PC-9 (cell line): ENCODE measurements at regions not wholly inside any gene's neighbourhood (a gene's known extent, or its start where the extent isn't known, plus 50 kb on each side); places are given as distances from the start of the nearest gene placed in this dataset.
A peak's percentile ranks its signal among the peaks of the same experiment; 100 is the strongest.

Source experiments
- BruUV-seq: library from RNA; stranded (reverse); fragments of 400-500 nt; replicated peaks from 2 replicates; lab custom pipeline; 2021; lab: Mats Ljungman, UMichigan
- CTCF ChIA-PET: fragments of 300-600 bp; sonication (Branson Sonifier 250); formaldehyde crosslinking; loops from one replicate; lab custom pipeline; 2022; ENCODE audit warnings: antibody characterized with exemption; lab: Charles Lee
- POLR2A ChIA-PET: fragments of 300-600 bp; sonication (Branson Sonifier 250); formaldehyde crosslinking; loops from one replicate; lab custom pipeline; 2022; ENCODE audit warnings: antibody characterized with exemption; ENCODE audit not compliant: unreplicated experiment; lab: Charles Lee
- DNase-seq, 2 experiments: peaks; one replicate each; pipeline versions ENCODE4 v3.0.0 to v3.0.0-alpha.2; 2015 to 2022; ENCODE audit warnings: mixed read lengths in 1 of 2
- H2AFZ ChIP-seq: fragments of 200-600 bp; sonication (generic); 2 replicates; pipeline ENCODE4 v1.8.1; 2017; ENCODE audit warnings: antibody characterized with exemption
- H3F3A ChIP-seq: fragments of 200-600 bp; sonication (generic); 2 replicates; pipeline ENCODE4 v1.8.1; 2017; ENCODE audit warnings: antibody characterized with exemption, mild to moderate bottlenecking, low read depth; ENCODE audit not compliant: insufficient read depth
- H3K27ac ChIP-seq: fragments of 200-600 bp; sonication (generic); 2 replicates; pipeline ENCODE4 v1.6.1; 2016; ENCODE audit warnings: mixed run types
- H3K27me3 ChIP-seq: fragments of 200-600 bp; sonication (generic); 2 replicates; pipeline ENCODE4 v1.6.1; 2016; ENCODE audit warnings: low read depth, mixed run types; ENCODE audit not compliant: insufficient read depth
- H3K36me3 ChIP-seq: fragments of 200-600 bp; sonication (generic); 2 replicates; pipeline ENCODE4 v1.6.1; 2016; ENCODE audit warnings: low read depth, mixed run types
- H3K4me1 ChIP-seq: fragments of 200-600 bp; sonication (generic); replicated peaks from 2 replicates; pipeline ENCODE4 v1.6.1; 2016; ENCODE audit warnings: mixed run types; ENCODE audit not compliant: insufficient read depth
- H3K4me2 ChIP-seq: fragments of 200-600 bp; sonication (generic); 2 replicates; pipeline ENCODE4 v1.6.1; 2017; ENCODE audit warnings: mixed run types
- H3K4me3 ChIP-seq: fragments of 200-600 bp; sonication (generic); 2 replicates; pipeline ENCODE4 v1.6.1; 2016; ENCODE audit warnings: mixed run types
- H3K79me2 ChIP-seq: fragments of 200-600 bp; sonication (generic); 2 replicates; pipeline ENCODE4 v1.6.1; 2017; ENCODE audit warnings: low read depth, mixed run types
- H3K9me2 ChIP-seq: fragments of 200-600 bp; sonication (generic); 2 replicates; pipeline ENCODE4 v1.8.1; 2017; ENCODE audit warnings: mild to moderate bottlenecking; ENCODE audit not compliant: insufficient read depth
- H3K9me3 ChIP-seq: fragments of 200-600 bp; sonication (generic); 2 replicates; pipeline ENCODE4 v1.8.1; 2016; ENCODE audit warnings: low read depth; ENCODE audit not compliant: insufficient read depth
- H4K20me1 ChIP-seq: fragments of 200-600 bp; sonication (generic); 2 replicates; pipeline ENCODE4 v1.8.1; 2017; ENCODE audit not compliant: insufficient read depth
- EZH2 ChIP-seq: fragments of 200-600 bp; sonication (generic); IDR thresholded peaks from 2 replicates; pipeline ENCODE4 v1.8.0; 2017; ENCODE audit warnings: antibody characterized with exemption, low read depth
- intact Hi-C: fragments of 100-400 bp; cut with micrococcal nuclease; formaldehyde crosslinking; loops from one replicate; pipeline ENCODE4 v1.10.0; 2022; ENCODE audit not compliant: unreplicated experiment
- TF ChIP-seq, protein P1 (sequence below): fragments of 200-600 bp; sonication (generic); conservative IDR thresholded peaks from 2 replicates; pipeline ENCODE4 v1.6.1; 2017; ENCODE audit warnings: mixed run types, antibody characterized with exemption, mild to moderate bottlenecking, moderate library complexity

DNA sequence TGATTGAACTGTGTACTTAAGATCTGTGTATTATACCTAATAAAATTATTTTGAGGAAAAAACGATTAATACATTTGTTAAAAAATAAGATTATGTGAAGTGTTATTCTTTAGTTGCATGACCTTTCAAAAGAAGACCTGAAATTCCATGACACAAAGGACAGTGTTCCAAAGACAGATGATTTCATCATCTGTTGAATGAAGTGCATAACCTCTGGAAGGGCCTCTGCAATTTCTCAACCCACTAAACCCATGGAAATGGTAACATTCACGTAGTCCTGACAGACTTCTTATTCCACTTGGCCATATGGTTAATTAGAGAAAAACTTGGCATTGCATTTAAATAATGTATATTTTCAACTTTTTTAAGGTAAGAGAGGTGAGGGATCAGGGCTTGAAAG, 167.2 kb upstream of the CTNND2 start:
- Histone ChIP-seq H3K4me3 (no peak overlapping the region), H2AFZ (no peak overlapping the region), H3K4me2 (no peak overlapping the region), H4K20me1 (peaks cover 2% of the 10 kb centered on the region; the same call in 1 of the 2 replicates), H3K79me2 (no peaks in the 10 kb centered on the region), H3K36me3 (no peaks in the 10 kb centered on the region), H3K27ac (no peak overlapping the region), H3K9me3 (no peaks in the 10 kb centered on the region), H3K27me3 (no peaks in the 10 kb centered on the region), H3F3A (no peaks in the 10 kb centered on the region), H3K4me1 (no peaks in the 10 kb centered on the region), H3K9me2 (0 out of 2 replicates have a peak, but pooled peaks cover 4% of the 10 kb centered on the region)
- ChIA-PET POLR2A (no interaction called here), CTCF (no interaction called here)
- no TSS peak for BruUV-seq
- no peak for DNase-seq
- no peak for TF ChIP-seq EZH2
- TF ChIP-seq, protein P1, sequence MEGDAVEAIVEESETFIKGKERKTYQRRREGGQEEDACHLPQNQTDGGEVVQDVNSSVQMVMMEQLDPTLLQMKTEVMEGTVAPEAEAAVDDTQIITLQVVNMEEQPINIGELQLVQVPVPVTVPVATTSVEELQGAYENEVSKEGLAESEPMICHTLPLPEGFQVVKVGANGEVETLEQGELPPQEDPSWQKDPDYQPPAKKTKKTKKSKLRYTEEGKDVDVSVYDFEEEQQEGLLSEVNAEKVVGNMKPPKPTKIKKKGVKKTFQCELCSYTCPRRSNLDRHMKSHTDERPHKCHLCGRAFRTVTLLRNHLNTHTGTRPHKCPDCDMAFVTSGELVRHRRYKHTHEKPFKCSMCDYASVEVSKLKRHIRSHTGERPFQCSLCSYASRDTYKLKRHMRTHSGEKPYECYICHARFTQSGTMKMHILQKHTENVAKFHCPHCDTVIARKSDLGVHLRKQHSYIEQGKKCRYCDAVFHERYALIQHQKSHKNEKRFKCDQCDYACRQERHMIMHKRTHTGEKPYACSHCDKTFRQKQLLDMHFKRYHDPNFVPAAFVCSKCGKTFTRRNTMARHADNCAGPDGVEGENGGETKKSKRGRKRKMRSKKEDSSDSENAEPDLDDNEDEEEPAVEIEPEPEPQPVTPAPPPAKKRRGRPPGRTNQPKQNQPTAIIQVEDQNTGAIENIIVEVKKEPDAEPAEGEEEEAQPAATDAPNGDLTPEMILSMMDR, result no peak
- intact Hi-C loops, result no loop called here

DNA sequence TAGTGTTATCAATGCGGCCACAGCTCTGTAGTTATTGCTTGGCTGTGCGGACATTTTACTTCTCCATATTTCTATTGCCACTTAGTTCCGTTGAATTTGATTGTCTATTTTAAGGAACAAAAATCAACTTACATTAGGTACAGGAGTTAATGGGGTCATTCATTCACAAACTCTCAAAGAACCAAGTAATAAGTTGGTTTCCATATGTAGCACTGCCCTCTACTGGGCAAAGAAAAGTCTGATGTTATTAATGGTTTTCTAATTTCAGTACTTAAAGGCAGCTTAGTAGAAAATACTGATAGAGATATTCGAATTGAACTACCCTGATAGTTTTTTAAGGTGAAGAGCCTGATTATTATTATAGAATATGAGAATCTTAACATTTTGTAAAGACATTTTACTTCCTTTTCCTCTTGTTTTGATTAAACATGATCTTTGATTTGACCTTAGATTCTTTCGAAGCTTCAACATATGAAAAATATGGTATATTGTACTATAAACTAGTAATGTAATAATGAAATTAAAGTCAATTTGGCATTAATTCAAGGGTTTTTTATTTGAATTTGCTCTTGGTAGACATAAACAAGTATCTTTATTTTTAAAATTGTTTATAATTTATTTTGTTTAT, 119.5 kb upstream of the CTNND2 start:
- intact Hi-C loops, result loop anchor here (2.0 kb wide), 2 partner anchors 757 to 1329 kb away; no protein-coding TSS in a partner anchor
- H3K9me3 ChIP-seq, result no peaks in the 10 kb centered on the region
- ChIA-PET CTCF (interaction anchor here (0.5 to 0.6 kb wide), 3 partner anchors 1391 to 1883 kb away, joined by 3 to 6 read pairs (median 3); no protein-coding TSS in a partner anchor), POLR2A (no interaction called here)
- no peaks in the 10 kb centered on the region for H4K20me1 ChIP-seq
- no peaks in the 10 kb centered on the region for H3K79me2 ChIP-seq
- no TSS peak for BruUV-seq
- TF ChIP-seq, protein P1, result peak; percentile 83
- no peak for TF ChIP-seq EZH2
- H3K27me3 ChIP-seq, result no peaks in the 10 kb centered on the region
- H2AFZ ChIP-seq, result no peak overlapping the region
- H3F3A ChIP-seq, result no peaks in the 10 kb centered on the region
- no peaks in the 10 kb centered on the region for H3K36me3 ChIP-seq
- H3K4me1 ChIP-seq, result no peaks in the 10 kb centered on the region
- no peak for DNase-seq
- no peak overlapping the region for H3K4me3 ChIP-seq
- H3K27ac ChIP-seq, result no peak overlapping the region
- H3K9me2 ChIP-seq, result no peaks in the 10 kb centered on the region
- H3K4me2 ChIP-seq, result no peak overlapping the region

DNA sequence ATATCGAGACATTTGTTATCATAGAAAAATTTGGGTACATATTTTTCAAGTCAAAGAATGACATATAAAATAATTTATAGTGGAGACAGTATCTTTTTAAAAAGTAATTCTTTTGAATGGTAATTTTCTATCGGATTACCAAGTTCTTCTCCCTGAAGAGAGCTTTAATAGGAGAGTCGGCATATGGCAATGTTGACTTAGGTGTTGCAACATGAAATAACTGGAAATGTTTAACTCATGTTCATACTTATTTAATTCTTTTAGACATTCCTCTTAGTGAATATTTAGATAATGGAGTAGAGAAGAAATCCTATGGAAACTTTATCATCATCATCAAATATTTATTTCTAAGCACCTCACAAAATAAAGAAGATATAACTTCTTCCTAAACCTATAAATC, 118.2 kb upstream of the CTNND2 start:
- no peak for TF ChIP-seq EZH2
- TF ChIP-seq, protein P1, result no peak
- Histone ChIP-seq H3K4me1 (no peaks in the 10 kb centered on the region), H2AFZ (no peak overlapping the region), H3K4me3 (no peak overlapping the region), H3K27ac (no peak overlapping the region), H4K20me1 (no peaks in the 10 kb centered on the region), H3K9me3 (no peaks in the 10 kb centered on the region), H3K36me3 (no peaks in the 10 kb centered on the region), H3K27me3 (no peaks in the 10 kb centered on the region), H3F3A (no peaks in the 10 kb centered on the region), H3K9me2 (no peaks in the 10 kb centered on the region), H3K4me2 (no peak overlapping the region), H3K79me2 (no peaks in the 10 kb centered on the region)
- POLR2A ChIA-PET, result no interaction called here
- intact Hi-C loops, result loop anchor here (2.0 kb wide), 1 partner anchor 756 kb away; no protein-coding TSS in a partner anchor
- no peak for DNase-seq
- no TSS peak for BruUV-seq
- CTCF ChIA-PET, result interaction anchor here (0.6 to 0.7 kb wide), 2 partner anchors 46 to 303 kb away, joined by 3 read pairs; no protein-coding TSS in a partner anchor
